ENCODE measurements at regions not wholly inside any gene's neighbourhood (a gene's known extent, or its start where the extent isn't known, plus 50 kb on each side); places are given as distances from the start of the nearest gene placed in this dataset.

DNA sequence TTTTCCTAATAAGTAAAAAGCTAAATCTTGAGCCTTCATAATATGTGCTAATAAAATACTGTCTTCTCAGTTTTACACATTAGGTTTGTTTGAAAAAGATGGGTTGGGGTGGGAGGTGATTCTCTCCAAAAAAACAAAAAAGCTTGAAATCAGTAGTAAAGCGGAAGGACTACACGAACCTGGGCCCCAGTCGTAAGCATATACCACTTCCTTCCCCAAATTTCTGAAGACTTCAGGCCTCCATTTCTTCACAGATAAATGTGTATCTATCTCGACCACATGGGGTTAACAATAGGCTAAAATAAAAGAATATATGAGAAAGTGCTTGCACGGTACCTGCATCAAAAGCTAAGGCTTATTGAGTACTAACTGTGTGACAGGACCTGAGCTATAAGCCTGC lies 51.6 kb upstream of the PAX2 start:
- TF ChIP-seq, protein P1, sequence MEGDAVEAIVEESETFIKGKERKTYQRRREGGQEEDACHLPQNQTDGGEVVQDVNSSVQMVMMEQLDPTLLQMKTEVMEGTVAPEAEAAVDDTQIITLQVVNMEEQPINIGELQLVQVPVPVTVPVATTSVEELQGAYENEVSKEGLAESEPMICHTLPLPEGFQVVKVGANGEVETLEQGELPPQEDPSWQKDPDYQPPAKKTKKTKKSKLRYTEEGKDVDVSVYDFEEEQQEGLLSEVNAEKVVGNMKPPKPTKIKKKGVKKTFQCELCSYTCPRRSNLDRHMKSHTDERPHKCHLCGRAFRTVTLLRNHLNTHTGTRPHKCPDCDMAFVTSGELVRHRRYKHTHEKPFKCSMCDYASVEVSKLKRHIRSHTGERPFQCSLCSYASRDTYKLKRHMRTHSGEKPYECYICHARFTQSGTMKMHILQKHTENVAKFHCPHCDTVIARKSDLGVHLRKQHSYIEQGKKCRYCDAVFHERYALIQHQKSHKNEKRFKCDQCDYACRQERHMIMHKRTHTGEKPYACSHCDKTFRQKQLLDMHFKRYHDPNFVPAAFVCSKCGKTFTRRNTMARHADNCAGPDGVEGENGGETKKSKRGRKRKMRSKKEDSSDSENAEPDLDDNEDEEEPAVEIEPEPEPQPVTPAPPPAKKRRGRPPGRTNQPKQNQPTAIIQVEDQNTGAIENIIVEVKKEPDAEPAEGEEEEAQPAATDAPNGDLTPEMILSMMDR (IDR thresholded peaks at IDR 0.05 in 4 of 5, conservative IDR thresholded peaks at IDR 0.05 in 1 of 5), result no peak
- no peak for TF ChIP-seq POLR2A (IDR thresholded peaks at IDR 0.05)
